IgD-negative memory B cell (primary cell): ENCODE measurements at regions not wholly inside any gene's neighbourhood (a gene's known extent, or its start where the extent isn't known, plus 50 kb on each side); places are given as distances from the start of the nearest gene placed in this dataset.
"Not testable (repeated sequence)": the region's sequence is repeated elsewhere in the genome, so short reads cannot be mapped to it uniquely, and the experiment has no call there.

Experiments used
- H3K27ac Mint-ChIP-seq, 3 donors: one replicate each; pipeline ENCODE4 v1.8.0; 2020 to 2022; ENCODE audit warnings: mild to moderate bottlenecking in 3 of 3, mixed read lengths in 3 of 3, moderate library complexity in 1 of 3
- H3K27me3 Mint-ChIP-seq: one replicate; pipeline ENCODE4 v1.8.0; 2021; ENCODE audit warnings: mixed read lengths
- H3K36me3 Mint-ChIP-seq: one replicate; pipeline ENCODE4 v1.8.0; 2020; ENCODE audit warnings: mild to moderate bottlenecking, mixed read lengths
- H3K4me1 Mint-ChIP-seq, 3 donors: one replicate each; pipeline ENCODE4 v1.8.0; 2020 to 2022; ENCODE audit warnings: mixed read lengths in 3 of 3, mild to moderate bottlenecking in 1 of 3
- H3K4me3 Mint-ChIP-seq, 4 donors: one replicate each; pipeline ENCODE4 v1.8.0; 2020 to 2022; ENCODE audit warnings: mild to moderate bottlenecking in 4 of 4, mixed read lengths in 4 of 4, moderate library complexity in 3 of 4
- H3K9me3 Mint-ChIP-seq, 3 donors: one replicate each; pipeline ENCODE4 v1.8.0; 2020 to 2021; ENCODE audit warnings: mixed read lengths in 3 of 3, mild to moderate bottlenecking in 1 of 3

DNA sequence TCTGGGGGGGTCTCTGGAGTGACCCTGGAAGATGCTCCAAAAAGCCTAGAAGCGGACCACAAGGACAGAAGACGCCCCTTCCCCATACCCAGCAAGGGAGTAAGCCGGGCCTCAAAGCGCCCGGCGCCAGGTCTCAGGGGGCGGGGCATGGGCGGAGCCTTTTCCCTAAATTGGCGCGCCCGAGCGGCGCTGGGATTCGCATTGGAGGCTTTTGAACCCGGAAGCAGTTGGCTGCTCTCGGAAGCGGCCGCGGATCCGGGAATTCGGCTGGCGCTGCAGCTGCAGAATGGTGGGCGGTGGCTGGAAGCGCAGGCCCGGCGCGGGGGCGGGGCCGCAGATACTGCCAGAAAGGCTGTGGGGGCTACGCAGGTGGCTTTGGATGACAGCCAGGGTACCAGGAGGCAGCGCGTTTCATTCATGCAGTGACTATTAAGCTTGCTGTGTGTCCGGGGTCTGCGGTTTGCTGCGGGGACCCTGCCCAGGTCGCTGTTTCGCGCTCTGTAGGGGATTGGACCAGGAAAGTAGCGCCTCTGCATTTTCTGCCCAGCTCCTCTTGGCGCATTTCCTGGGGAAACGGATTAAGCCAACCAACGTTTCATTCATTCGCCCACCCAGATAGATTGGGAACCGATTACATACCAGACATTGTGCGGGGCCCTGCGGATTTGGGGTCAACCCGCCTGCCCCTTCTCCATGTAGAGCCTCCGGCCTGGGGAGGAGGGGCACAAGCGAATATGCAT lies 83.0 kb upstream of the FREM1 start:
- peak overlapping the region in 3 of 4 donors; percentile 45 to 84 (median 73) for H3K4me3 Mint-ChIP-seq
- H3K27me3 Mint-ChIP-seq = peaks cover 21% of the 10 kb centered on the region

DNA sequence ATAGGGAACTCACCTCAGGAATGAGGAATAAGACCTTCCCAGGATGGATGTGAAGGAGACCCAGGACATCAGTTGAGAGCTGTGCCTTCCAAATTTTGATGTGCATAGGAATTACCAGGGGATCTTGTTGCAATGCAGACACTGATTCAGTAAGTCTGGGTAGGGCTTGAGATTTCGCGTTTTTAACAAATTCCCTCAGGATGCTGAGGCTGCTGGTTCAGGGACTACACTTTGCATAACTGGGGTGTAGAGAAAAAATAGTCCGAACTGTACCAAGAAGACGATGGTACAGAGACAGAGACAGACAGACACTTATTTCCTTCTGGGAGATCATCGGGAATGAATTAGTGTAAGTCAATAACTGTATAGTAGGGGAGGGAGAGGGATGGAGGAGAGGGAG lies 82.3 kb upstream of the FREM1 start:
- Mint-ChIP-seq H3K27me3 (peaks cover 21% of the 10 kb centered on the region), H3K4me1 (peaks cover 0 to 4% (median 3%) of the 10 kb centered on the region in 3 donors), H3K9me3 (peaks cover 2 to 13% (median 6%) of the 10 kb centered on the region in 3 donors), H3K27ac (no peak overlapping the region), H3K36me3 (no peaks in the 10 kb centered on the region), H3K4me3 (peak overlapping the region in 2 of 4 donors; percentile 73 to 84)

More for the DNA sequence above, 83.0 kb upstream of the FREM1 start:
- Mint-ChIP-seq H3K27ac (no peak overlapping the region), H3K36me3 (no peaks in the 10 kb centered on the region), H3K4me1 (peaks cover 0 to 4% (median 3%) of the 10 kb centered on the region in 3 donors), H3K9me3 (peaks cover 2 to 13% (median 6%) of the 10 kb centered on the region in 3 donors)

DNA sequence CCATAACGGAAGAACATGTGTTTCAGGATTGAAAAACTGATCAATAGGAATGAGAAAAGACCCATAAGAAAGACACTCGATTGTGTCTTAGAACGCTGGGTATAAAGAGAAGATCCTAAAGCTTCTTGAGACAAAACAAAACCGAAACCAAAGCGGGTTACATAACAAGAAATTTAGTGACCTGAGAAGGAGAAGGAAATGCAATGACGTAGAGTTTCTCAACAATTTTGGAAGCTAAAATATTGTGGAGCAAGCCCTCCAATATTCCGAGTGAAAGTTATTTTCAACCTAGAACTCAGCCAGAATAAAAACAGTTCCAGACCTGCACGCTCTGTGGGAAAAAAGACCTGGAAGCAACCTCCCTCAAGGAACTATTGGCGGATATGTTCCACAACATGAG lies 81.9 kb upstream of the FREM1 start:
- Mint-ChIP-seq H3K4me3 (peak overlapping the region in 1 of 4 donors; percentile 18), H3K4me1 (peaks cover 0 to 4% (median 3%) of the 10 kb centered on the region in 3 donors), H3K36me3 (no peaks in the 10 kb centered on the region), H3K27me3 (peaks cover 21% of the 10 kb centered on the region), H3K9me3 (peaks cover 2 to 13% (median 6%) of the 10 kb centered on the region in 3 donors), H3K27ac (no peak overlapping the region)

DNA sequence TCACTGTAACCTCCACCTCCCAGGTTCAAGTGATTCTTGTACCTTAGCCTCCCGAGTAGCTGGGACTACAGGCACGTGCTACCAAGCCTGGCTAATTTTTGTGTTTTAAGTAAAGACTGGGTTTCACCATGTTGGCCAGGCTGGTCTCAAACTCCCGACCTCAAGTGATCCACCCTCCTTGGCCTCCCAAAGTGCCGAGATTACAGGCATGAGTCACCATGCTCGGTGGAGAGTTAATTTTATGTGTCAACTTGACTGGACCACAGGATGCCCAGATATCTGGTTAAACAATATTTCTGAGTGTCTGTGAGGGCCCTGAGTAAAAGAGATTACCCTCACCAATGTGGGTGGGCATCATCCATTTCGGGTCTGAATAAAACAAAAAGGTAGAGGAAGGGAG lies 80.4 kb upstream of the FREM1 start:
- not testable (repeated sequence) for H3K4me1 Mint-ChIP-seq, H3K27ac Mint-ChIP-seq, H3K36me3 Mint-ChIP-seq, H3K4me3 Mint-ChIP-seq
- Mint-ChIP-seq H3K9me3 (peaks cover 2 to 13% (median 6%) of the 10 kb centered on the region in 3 donors), H3K27me3 (peaks cover 20% of the 10 kb centered on the region)

DNA sequence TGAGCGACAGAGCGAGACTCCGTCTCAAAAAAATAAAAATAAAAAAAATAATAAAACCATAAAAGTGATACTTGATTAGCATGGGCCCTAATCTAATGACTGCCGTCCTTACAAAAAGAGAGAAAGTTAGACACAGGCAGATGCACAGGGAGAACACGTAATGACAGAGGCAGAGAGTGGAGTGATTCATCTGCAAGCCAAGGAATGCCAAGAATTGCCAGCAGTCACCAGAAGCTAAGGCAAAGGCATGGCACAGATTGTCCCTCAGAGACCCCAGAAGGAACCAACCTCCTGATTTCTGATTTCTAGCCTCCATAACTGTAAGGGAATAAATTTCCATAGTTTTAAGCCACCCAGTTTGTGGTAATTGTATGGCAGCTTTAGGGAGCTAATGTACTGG lies 79.6 kb upstream of the FREM1 start:
- H3K27me3 Mint-ChIP-seq = peaks cover 20% of the 10 kb centered on the region
- peaks cover 0 to 4% (median 3%) of the 10 kb centered on the region in 3 donors for H3K4me1 Mint-ChIP-seq
- H3K27ac Mint-ChIP-seq = no peak overlapping the region
- H3K36me3 Mint-ChIP-seq = no peaks in the 10 kb centered on the region
- H3K4me3 Mint-ChIP-seq = no peak overlapping the region
- H3K9me3 Mint-ChIP-seq = peaks cover 2 to 15% (median 6%) of the 10 kb centered on the region in 3 donors

DNA sequence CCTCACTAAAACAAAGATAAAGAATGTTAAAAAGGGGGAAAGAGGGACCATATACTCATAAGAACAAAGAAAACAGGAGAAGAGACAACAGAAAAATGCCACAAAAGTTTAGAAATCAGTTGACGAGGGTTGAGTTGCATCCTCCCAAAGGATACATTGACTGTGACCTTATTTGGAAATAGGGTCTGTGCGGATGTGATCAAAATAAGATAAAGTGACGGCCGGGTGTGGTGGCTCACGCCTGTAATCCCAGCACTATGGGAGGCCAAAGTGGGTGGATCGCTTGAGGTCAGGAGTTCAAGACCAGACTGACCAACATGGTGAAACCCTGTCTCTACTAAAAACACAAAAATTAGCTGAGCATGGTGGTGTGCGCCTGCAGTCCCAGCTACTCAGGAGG lies 79.1 kb upstream of the FREM1 start:
- H3K27ac Mint-ChIP-seq, H3K36me3 Mint-ChIP-seq, H3K4me1 Mint-ChIP-seq, H3K4me3 Mint-ChIP-seq: not testable (repeated sequence)
- Mint-ChIP-seq H3K9me3 (peaks cover 2 to 15% (median 6%) of the 10 kb centered on the region in 3 donors), H3K27me3 (peaks cover 20% of the 10 kb centered on the region)

DNA sequence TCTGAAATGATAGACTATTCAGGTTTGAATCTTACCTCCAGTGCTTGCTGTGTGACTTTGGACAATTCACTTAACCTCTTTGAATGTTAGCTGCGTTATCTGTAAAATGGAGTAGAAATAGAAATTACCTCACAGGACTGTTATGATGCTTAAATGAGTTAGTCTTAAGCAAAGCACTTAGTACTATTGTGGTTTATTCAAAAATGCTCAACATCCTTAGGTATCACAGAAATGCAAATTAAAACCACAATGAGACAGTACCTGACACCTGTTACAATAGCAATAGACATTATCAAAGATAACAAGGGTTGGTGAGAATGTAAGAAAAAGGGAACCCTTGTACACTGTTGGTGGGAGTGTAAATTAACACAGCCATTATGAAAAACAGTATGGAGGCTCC lies 77.6 kb upstream of the FREM1 start:
- Mint-ChIP-seq H3K27ac (no peak overlapping the region), H3K9me3 (peaks cover 0 to 15% (median 4%) of the 10 kb centered on the region in 3 donors), H3K4me3 (no peak overlapping the region), H3K4me1 (peaks cover 0 to 3% (median 2%) of the 10 kb centered on the region in 3 donors), H3K27me3 (peaks cover 9% of the 10 kb centered on the region), H3K36me3 (no peaks in the 10 kb centered on the region)

DNA sequence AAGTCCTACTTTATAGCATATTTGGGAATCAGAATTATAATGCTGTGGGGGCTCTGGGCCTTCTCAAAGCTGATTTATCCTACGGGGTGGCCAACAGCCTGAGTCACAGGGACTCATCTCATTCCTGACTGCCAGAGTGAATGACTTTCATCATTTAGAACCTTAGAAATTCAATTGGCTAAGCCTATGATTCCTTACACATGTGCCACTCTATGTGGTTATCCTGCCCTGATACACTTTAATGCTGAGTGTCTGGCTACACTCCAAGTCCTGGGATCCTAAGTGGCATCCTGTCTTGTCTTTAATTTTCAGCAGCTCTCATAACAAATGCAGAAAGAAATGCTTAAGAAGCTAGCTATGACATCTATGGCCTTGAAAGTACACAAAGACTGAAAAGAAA lies 75.2 kb upstream of the FREM1 start:
- Mint-ChIP-seq H3K27me3 (no peaks in the 10 kb centered on the region), H3K9me3 (peaks cover 0 to 10% (median 2%) of the 10 kb centered on the region in 3 donors), H3K27ac (no peak overlapping the region), H3K4me1 (no peaks in the 10 kb centered on the region), H3K36me3 (no peaks in the 10 kb centered on the region), H3K4me3 (no peak overlapping the region)

DNA sequence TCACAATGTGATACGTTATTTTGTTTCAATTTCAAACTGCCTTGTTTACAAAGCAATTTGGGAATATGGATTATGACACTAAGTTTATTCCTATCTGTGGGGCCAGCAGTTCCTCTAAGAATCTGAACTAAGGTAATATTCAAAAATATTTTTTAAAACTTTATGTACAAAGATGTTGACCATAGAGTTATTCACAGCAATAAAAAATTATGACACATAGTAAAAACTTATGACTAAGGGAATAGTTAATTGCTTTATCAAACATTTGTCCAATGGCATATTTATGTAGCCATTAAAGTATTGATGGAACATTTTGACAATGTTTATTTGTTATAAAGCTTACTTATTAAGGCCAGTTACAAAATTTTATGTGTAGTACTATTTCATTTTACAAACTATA lies 73.4 kb upstream of the FREM1 start:
- Mint-ChIP-seq H3K36me3 (no peaks in the 10 kb centered on the region), H3K4me3 (no peak overlapping the region), H3K9me3 (peaks cover 0 to 6% (median 2%) of the 10 kb centered on the region in 3 donors), H3K4me1 (no peaks in the 10 kb centered on the region), H3K27ac (no peak overlapping the region), H3K27me3 (no peaks in the 10 kb centered on the region)

DNA sequence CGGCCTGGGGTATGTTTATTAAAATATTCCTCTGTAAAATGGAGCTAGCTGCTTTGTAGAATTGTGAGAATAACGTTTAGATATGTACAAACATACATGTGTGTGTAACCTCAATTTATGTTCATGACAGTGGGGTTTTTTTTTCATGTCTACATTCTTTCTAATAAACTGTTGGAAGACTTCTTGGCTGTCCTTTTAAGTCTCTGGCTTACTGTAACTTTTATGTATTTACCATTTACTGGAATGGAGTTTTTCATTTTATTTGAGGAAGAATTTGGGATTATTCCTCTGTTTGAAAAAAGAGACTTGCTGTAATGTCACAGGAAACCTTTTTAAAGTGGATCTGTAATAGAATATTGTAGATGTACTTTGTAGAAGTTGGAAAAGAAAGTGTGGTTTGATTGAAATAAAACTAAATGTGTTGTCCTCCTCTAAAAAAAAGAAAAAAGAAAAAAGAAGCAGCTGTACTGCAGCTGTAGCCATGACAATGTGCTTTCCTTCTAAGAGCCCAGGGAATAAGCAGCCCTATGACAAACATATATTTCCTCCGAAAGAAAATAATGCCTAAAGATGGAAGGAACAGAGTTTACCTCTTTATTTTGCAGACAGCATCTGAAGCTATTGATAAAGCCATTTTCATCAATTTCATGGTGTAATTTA lies 71.2 kb upstream of the FREM1 start:
- H3K36me3 Mint-ChIP-seq = no peaks in the 10 kb centered on the region
- no peak overlapping the region for H3K27ac Mint-ChIP-seq
- H3K27me3 Mint-ChIP-seq = no peaks in the 10 kb centered on the region
- H3K4me1 Mint-ChIP-seq = no peaks in the 10 kb centered on the region
- peaks cover 2 to 8% (median 3%) of the 10 kb centered on the region in 3 donors for H3K9me3 Mint-ChIP-seq
- H3K4me3 Mint-ChIP-seq = no peak overlapping the region

DNA sequence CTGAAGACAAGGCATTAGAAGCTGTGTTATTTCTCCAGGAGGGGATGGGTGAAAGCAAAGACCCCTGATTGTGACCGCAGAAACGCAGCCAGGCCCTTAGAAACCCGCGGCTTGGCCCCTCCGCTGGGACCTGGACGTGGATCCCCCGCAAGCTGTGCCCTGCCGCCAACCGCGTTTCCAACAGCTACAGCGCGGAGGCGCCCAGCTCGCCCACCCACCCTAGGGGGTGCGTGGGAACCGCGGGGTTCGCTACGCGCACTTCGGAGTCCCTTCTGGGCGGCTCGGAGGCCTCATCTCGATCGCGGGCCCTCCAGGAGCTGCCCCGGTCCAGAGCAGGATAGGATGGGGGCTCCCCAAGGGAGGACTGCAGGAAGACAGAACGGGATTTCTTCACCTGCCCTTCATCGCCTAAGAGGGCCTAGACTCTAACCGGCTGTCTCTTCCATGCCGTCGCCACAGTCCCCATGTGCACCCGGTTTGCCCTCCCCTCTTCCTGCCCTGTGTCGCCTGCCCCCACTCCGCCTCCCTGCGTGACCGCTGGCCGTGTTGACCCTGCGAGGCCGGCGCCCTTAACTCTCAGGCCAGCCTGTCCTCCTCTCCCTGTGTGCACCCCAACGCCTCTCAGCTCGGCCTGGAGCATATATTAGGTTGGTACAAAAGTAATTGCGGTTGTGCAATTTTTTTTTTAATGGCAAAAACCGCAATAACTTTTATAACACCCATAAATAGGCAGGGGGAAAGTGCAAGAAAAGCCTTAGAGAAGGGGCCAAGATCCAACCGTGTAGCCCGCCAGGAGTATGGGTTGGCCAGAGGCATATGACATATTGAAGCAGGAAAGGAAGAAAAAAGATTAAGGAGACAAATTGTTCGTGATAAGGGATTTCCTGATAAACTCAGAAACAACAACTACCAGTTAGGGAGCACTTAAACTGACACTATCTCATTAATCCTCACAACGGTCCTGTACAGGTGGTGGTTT lies 68.1 kb upstream of the FREM1 start:
- Mint-ChIP-seq H3K9me3 (peaks cover 0 to 7% (median 5%) of the 10 kb centered on the region in 3 donors), H3K27ac (no peak overlapping the region), H3K36me3 (no peaks in the 10 kb centered on the region), H3K4me1 (no peaks in the 10 kb centered on the region), H3K27me3 (no peaks in the 10 kb centered on the region), H3K4me3 (no peak overlapping the region)

DNA sequence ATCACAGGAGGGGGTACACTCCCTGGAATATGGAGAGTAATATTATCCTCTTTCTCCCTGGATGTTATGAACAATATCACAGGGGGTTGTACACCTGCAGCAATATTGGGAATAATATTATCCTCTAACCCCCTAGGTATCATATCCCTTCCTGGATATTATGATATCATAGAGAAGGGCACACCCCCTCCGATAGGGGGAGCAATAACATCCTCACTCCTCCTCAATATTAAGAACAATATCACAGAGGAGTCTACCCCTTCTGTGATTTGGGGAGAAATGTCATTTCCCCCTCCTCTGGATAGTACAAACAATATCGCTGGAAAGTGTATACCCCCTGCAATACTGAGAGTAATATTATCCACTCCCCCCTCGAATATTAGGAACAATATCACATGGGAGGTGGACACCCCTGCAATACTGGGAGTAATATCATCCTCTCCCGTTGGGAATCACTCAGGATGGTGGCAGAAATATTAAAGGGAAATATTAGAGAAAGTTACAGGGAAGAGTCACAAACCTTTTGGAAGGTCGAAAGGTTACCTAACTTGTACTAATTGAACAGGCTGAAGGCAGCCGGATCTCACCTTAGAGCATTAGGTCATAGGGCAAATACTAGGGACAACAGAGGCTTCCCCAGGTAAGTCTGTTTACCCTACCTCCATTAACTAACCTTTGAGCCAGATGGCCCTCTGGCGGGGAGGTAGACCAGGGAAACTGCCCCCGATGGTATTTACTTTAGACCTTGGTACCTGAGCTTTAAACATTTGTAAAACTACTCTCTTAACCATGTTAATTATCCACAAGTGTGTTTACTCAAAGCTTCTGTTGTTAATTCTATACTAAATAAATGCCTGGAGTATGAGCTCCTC lies 57.5 kb upstream of the FREM1 start:
- no peak overlapping the region for H3K4me3 Mint-ChIP-seq
- no peaks in the 10 kb centered on the region for H3K4me1 Mint-ChIP-seq
- H3K27ac Mint-ChIP-seq = no peak overlapping the region
- H3K9me3 Mint-ChIP-seq = peaks cover 4 to 8% (median 6%) of the 10 kb centered on the region in 3 donors
- no peaks in the 10 kb centered on the region for H3K36me3 Mint-ChIP-seq
- H3K27me3 Mint-ChIP-seq = no peaks in the 10 kb centered on the region

DNA sequence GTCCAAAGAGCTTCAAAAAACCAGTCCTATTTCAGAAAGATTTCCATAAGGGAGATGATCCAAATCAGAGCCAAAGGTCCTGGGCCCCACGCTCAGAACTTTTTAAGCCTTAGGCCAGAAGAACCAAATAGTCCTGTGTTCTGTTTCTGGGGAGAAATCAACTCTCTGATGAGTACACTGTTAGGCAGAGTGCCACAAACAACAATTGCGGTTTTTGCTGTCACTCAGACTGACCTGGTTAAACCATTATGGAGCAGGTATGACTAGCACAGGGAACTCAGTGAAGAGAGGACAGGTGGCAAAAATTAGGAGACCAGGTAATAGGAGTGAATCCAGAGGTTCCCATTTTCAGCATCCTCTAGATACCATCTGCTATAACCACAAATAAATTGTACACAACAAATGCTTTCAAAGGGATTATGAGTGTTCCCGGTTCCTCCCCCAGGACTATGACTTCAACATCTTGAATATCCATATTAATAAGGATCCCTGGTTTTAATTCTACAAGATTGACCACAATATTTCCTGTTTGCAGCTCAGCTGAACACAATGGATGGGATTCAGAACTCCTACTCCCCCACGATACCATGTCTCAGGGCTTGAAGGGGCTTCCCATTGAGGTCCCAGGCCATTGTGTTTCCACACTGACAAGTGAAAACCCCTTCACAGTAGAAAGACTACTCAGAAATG lies 52.1 kb upstream of the FREM1 start:
- no peak overlapping the region for H3K27ac Mint-ChIP-seq
- no peaks in the 10 kb centered on the region for H3K36me3 Mint-ChIP-seq
- H3K4me1 Mint-ChIP-seq = peaks cover 0 to 2% (median 0%) of the 10 kb centered on the region in 3 donors
- H3K4me3 Mint-ChIP-seq = no peak overlapping the region
- H3K27me3 Mint-ChIP-seq = no peaks in the 10 kb centered on the region
- peaks cover 2 to 15% (median 3%) of the 10 kb centered on the region in 3 donors for H3K9me3 Mint-ChIP-seq
